PC-9 (cell line): ENCODE measurements at regions not wholly inside any gene's neighbourhood (a gene's known extent, or its start where the extent isn't known, plus 50 kb on each side); places are given as distances from the start of the nearest gene placed in this dataset.

Source experiments
- EZH2 ChIP-seq: fragments of 200-600 bp; sonication (generic); IDR thresholded peaks from 2 replicates; pipeline ENCODE4 v1.8.0; 2017; ENCODE audit warnings: antibody characterized with exemption, low read depth
- TF ChIP-seq, protein P1 (sequence below): fragments of 200-600 bp; sonication (generic); conservative IDR thresholded peaks from 2 replicates; pipeline ENCODE4 v1.6.1; 2017; ENCODE audit warnings: mixed run types, antibody characterized with exemption, mild to moderate bottlenecking, moderate library complexity

GRCh38 chr1:4055294-4055967, 155.4 kb upstream of the C1orf174 start:
- TF ChIP-seq, protein P1, sequence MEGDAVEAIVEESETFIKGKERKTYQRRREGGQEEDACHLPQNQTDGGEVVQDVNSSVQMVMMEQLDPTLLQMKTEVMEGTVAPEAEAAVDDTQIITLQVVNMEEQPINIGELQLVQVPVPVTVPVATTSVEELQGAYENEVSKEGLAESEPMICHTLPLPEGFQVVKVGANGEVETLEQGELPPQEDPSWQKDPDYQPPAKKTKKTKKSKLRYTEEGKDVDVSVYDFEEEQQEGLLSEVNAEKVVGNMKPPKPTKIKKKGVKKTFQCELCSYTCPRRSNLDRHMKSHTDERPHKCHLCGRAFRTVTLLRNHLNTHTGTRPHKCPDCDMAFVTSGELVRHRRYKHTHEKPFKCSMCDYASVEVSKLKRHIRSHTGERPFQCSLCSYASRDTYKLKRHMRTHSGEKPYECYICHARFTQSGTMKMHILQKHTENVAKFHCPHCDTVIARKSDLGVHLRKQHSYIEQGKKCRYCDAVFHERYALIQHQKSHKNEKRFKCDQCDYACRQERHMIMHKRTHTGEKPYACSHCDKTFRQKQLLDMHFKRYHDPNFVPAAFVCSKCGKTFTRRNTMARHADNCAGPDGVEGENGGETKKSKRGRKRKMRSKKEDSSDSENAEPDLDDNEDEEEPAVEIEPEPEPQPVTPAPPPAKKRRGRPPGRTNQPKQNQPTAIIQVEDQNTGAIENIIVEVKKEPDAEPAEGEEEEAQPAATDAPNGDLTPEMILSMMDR = no peak
- no peak for TF ChIP-seq EZH2
